ENCODE measurements at regions not wholly inside any gene's neighbourhood (a gene's known extent, or its start where the extent isn't known, plus 50 kb on each side); places are given as distances from the start of the nearest gene placed in this dataset.

DNA sequence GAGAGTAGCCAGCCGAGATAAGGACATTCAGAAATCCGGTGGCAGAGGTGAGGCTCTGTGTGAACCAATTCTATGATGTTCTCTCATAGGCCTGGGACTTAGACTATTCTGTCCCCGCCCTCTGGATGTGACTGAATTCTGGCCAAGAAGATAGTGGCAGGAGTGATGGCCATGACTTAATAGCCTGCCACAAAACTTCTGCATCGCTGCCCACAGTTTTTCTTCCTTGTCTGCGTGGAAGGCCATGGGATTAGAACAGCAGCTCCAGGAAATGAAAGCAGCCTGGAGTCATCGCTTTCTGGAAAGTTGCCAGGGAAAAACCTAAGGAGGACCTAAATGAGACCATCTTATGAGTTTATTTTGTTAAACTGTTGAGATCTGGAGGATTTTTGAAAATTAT is 134.7 kb downstream of the F11 start:
- 89% methylated on average over 6 of the region's 6 CpGs; no CpG with 5 or more reads in 1 of the 2 experiments for WGBS, 2 experiments (ENCODE audit: extremely low coverage in 1 of 2, insufficient coverage in 1 of 2, insufficient read length in 1 of 2, insufficient replicate concordance in 2 of 2, low coverage in 1 of 2, low lambda C conversion rate in 2 of 2, missing lambda C conversion rate in 1 of 2)
- no peak overlapping the region for H3K18ac ChIP-seq (ENCODE audit: extremely low read depth, low read length)
- ChIA-PET POLR2A (ENCODE audit: partially characterized antibody) (no interaction called here), CTCF (ENCODE audit: partially characterized antibody) (interaction anchor here (1.0 kb wide), 1 partner anchor 186 kb away, joined by 3 read pairs; no protein-coding TSS in a partner anchor)
- H2BK12ac ChIP-seq (ENCODE audit: low read depth, low read length) = no peak overlapping the region
- H3K9ac ChIP-seq (replicated peaks in 1 of 4; ENCODE audit: extremely low read depth in 1 of 4, low read depth in 3 of 4, low read length in 3 of 4) = no peak overlapping the region
- H3K4me2 ChIP-seq (ENCODE audit: insufficient read depth in 1 of 2, low read depth in 2 of 2, low read length in 2 of 2) = no peak overlapping the region
- no peak overlapping the region for H4K91ac ChIP-seq (replicated peaks; ENCODE audit: insufficient read length, low read length)
- H3K23me2 ChIP-seq (ENCODE audit: low read depth, low read length) = no peaks in the 10 kb centered on the region; the same call in 1 of the 2 replicates
- H3K27ac ChIP-seq (ENCODE audit: low read depth, low read length) = no peak overlapping the region
- H3K79me1 ChIP-seq (ENCODE audit: low read depth, low read length) = no peaks in the 10 kb centered on the region
- H3K23ac ChIP-seq (ENCODE audit: insufficient read length) = no peak overlapping the region
- no peaks in the 10 kb centered on the region for H3K36me3 ChIP-seq (ENCODE audit: control insufficient read depth in 2 of 4, insufficient read depth in 4 of 4, low read length in 3 of 4)
- no peak overlapping the region for H2AK5ac ChIP-seq (ENCODE audit: low read depth, low read length)
- no peak overlapping the region for H3K4me3 ChIP-seq (ENCODE audit: extremely low read depth in 1 of 4, insufficient read depth in 2 of 4, low read depth in 3 of 4, low read length in 4 of 4)
- H4K8ac ChIP-seq (ENCODE audit: extremely low read depth, insufficient read depth, low read length) = no peak overlapping the region
- no peaks in the 10 kb centered on the region for H3K9me3 ChIP-seq (ENCODE audit: insufficient read depth in 2 of 2, low read depth in 1 of 2, low read length in 1 of 2)
- no peak overlapping the region for H2BK15ac ChIP-seq (ENCODE audit: low read length)
- H2BK120ac ChIP-seq (replicated peaks; ENCODE audit: low read depth, low read length) = no peak overlapping the region
- H2BK5ac ChIP-seq (ENCODE audit: low read depth, low read length) = no peak overlapping the region
- FAIRE-seq (no peak), DNase-seq (ENCODE audit: low read depth in 1 of 2, low spot score in 2 of 2) (no peak)
- H2BK20ac ChIP-seq (ENCODE audit: low read length) = no peak overlapping the region
- H3K27me3 ChIP-seq (replicated peaks in 1 of 4; ENCODE audit: control insufficient read depth in 3 of 4, extremely low read depth in 1 of 4, insufficient read depth in 3 of 4, low read length in 3 of 4) = no peaks in the 10 kb centered on the region
- H3K56ac ChIP-seq (replicated peaks; ENCODE audit: insufficient read length, low read depth, low read length) = no peak overlapping the region
- H4K5ac ChIP-seq (ENCODE audit: insufficient read length, low read depth, low read length) = no peak overlapping the region
- H3K79me2 ChIP-seq (ENCODE audit: control insufficient read depth in 1 of 2, insufficient read depth in 2 of 2, low read length in 2 of 2) = no peaks in the 10 kb centered on the region
- TF ChIP-seq E2F6 (IDR thresholded peaks at IDR 0.05) (no peak), POLR2AphosphoS5 (IDR thresholded peaks at IDR 0.05; ENCODE audit: low read depth, low read length) (no peak), TCF12 (IDR thresholded peaks at IDR 0.05; ENCODE audit: low read depth, low read length) (no peak), TAF7 (optimal IDR thresholded peaks at IDR 0.05; ENCODE audit: borderline replicate concordance, low read depth, low read length) (no peak), EP300 (IDR thresholded peaks at IDR 0.05; ENCODE audit: borderline replicate concordance in 1 of 2, low read depth in 2 of 2, low read length in 2 of 2) (no peak), ATF2 (IDR thresholded peaks at IDR 0.05; ENCODE audit: low read length) (no peak)
- H3K4ac ChIP-seq (replicated peaks; ENCODE audit: insufficient read length, low read depth, low read length) = no peak overlapping the region
- no peaks in the 10 kb centered on the region for H4K20me1 ChIP-seq (replicated peaks in 1 of 2; ENCODE audit: control insufficient read depth in 1 of 2, insufficient read depth in 2 of 2, low read length in 2 of 2)
- peaks cover 0 to 3% (median 1%) of the 10 kb centered on the region in 4 experiments; a peak in 2 of 7 replicates for H3K4me1 ChIP-seq (replicated peaks in 1 of 4; ENCODE audit: control insufficient read depth in 3 of 4, insufficient read depth in 4 of 4, low read length in 3 of 4)
- no peak overlapping the region for H2AFZ ChIP-seq (ENCODE audit: low read length)
- H3K14ac ChIP-seq (ENCODE audit: insufficient read length) = no peak overlapping the region
